Breast epithelium (tissue), 3 donors: ENCODE measurements at regions not wholly inside any gene's neighbourhood (a gene's known extent, or its start where the extent isn't known, plus 50 kb on each side); places are given as distances from the start of the nearest gene placed in this dataset.

Experiments used
- CTCF ChIP-seq, 3 donors: fragments of 450-650 bp; IDR thresholded peaks; one replicate each; pipeline ENCODE4 v1.5.1; 2016 to 2017; ENCODE audit warnings: antibody characterized with exemption in 3 of 3, mild to moderate bottlenecking in 3 of 3, moderate library complexity in 3 of 3
- POLR2A ChIP-seq: fragments of 450-650 bp; IDR thresholded peaks from one replicate; pipeline ENCODE4 v1.6.1; 2016; ENCODE audit warnings: antibody characterized with exemption, mild to moderate bottlenecking, moderate library complexity
- POLR2AphosphoS5 ChIP-seq, 3 donors: sonication (generic); formaldehyde crosslinking; IDR thresholded peaks; one replicate each; pipeline ENCODE4 v1.6.1; 2017; ENCODE audit warnings: antibody characterized with exemption in 3 of 3

GRCh38 chr9:20031836-20032235 lies 243.0 kb upstream of the SLC24A2 start:
- TF ChIP-seq CTCF (IDR thresholded peaks at IDR 0.05) (no peak), POLR2A (no peak), POLR2AphosphoS5 (IDR thresholded peaks at IDR 0.05) (no peak)
